Vagina (tissue), 2 donors: ENCODE measurements at regions not wholly inside any gene's neighbourhood (a gene's known extent, or its start where the extent isn't known, plus 50 kb on each side); places are given as distances from the start of the nearest gene placed in this dataset.

ENCODE experiments used
- POLR2AphosphoS5 ChIP-seq, 2 donors: sonication (generic); formaldehyde crosslinking; IDR thresholded peaks; one replicate each; pipeline ENCODE4 v1.9.0; 2017; ENCODE audit warnings: antibody characterized with exemption in 2 of 2, mild to moderate bottlenecking in 2 of 2, low read depth in 1 of 2; ENCODE audit not compliant: insufficient read depth in 1 of 2
- TF ChIP-seq, protein P1 (sequence below), 3 experiments: fragments of 450-650 bp in 2 of 3; fragments of 200-600 bp in 1 of 3; sonication (generic) in 1 of 3; IDR thresholded peaks; one replicate each; pipeline ENCODE4 v1.5.1; 2017 to 2019; ENCODE audit warnings: antibody characterized with exemption in 3 of 3, mild to moderate bottlenecking in 2 of 3, moderate library complexity in 2 of 3

DNA sequence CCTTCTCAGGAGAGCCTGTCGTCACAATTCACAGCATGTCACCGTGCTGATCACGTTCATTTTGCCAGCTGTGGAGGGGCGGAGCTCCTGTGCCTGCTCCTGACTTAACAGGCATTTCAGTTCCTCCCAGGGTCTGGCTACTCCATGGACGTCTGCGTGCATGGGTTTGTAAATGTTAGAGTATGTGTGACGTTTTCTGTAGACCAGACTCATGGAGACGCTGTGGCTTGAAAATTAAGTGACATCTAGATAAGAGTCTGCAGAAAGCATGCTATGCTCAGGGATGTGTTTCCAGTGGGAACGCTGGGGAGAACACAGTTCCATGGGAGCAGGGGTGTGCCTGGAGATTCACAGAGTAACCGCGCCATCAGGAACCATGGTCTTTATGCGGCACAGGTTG, 804.0 kb downstream of the TBC1D22A start:
- TF ChIP-seq POLR2AphosphoS5 (IDR thresholded peaks at IDR 0.05; ENCODE audit: insufficient read depth in 1 of 2, low read depth in 1 of 2): no peak
- TF ChIP-seq, protein P1, sequence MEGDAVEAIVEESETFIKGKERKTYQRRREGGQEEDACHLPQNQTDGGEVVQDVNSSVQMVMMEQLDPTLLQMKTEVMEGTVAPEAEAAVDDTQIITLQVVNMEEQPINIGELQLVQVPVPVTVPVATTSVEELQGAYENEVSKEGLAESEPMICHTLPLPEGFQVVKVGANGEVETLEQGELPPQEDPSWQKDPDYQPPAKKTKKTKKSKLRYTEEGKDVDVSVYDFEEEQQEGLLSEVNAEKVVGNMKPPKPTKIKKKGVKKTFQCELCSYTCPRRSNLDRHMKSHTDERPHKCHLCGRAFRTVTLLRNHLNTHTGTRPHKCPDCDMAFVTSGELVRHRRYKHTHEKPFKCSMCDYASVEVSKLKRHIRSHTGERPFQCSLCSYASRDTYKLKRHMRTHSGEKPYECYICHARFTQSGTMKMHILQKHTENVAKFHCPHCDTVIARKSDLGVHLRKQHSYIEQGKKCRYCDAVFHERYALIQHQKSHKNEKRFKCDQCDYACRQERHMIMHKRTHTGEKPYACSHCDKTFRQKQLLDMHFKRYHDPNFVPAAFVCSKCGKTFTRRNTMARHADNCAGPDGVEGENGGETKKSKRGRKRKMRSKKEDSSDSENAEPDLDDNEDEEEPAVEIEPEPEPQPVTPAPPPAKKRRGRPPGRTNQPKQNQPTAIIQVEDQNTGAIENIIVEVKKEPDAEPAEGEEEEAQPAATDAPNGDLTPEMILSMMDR (IDR thresholded peaks at IDR 0.05): no peak
